Endometrium (tissue), 2 donors: ENCODE measurements at regions not wholly inside any gene's neighbourhood (a gene's known extent, or its start where the extent isn't known, plus 50 kb on each side); places are given as distances from the start of the nearest gene placed in this dataset.

Experiments
- FAIRE-seq: peaks from 2 replicates; lab custom pipeline; 2012; peaks lifted over from hg19 to GRCh38; lab: Jason Lieb, UNC
- donor health status: control.
- donor health status: control.

DNA sequence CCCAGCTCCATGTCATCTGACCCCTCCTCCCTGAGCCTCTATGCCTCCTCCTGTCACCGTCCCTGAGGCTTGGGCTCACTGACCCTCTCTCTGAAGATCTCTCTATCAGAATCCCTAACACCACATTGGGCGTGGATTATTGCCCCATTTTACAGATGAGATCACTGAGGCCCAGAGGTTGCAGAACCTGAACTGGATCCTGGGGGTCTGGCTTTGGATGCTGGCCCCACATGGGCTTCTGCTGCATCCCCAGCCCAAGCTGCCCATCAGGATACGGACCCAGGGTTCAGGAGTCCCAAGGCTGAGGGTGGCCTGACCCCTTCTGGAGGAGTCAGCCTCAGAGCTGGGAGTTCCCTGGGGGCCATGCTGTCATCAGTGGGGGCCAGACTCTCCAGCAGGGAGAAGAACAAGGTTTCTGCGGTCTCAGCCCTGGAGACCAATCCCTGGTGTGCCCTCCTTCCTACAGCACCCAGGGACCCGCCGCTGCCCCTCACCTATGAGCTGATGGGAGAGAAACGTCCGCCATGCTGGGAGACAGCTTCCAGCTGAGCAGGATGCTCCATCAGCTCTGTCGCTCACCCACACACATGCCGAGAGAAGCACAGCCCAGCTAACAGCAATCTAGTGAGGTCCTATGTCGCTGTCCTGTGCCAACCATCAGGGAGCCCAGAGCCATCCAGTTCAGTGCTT, 273.1 kb downstream of the UACA start:
- FAIRE-seq: no peak

DNA sequence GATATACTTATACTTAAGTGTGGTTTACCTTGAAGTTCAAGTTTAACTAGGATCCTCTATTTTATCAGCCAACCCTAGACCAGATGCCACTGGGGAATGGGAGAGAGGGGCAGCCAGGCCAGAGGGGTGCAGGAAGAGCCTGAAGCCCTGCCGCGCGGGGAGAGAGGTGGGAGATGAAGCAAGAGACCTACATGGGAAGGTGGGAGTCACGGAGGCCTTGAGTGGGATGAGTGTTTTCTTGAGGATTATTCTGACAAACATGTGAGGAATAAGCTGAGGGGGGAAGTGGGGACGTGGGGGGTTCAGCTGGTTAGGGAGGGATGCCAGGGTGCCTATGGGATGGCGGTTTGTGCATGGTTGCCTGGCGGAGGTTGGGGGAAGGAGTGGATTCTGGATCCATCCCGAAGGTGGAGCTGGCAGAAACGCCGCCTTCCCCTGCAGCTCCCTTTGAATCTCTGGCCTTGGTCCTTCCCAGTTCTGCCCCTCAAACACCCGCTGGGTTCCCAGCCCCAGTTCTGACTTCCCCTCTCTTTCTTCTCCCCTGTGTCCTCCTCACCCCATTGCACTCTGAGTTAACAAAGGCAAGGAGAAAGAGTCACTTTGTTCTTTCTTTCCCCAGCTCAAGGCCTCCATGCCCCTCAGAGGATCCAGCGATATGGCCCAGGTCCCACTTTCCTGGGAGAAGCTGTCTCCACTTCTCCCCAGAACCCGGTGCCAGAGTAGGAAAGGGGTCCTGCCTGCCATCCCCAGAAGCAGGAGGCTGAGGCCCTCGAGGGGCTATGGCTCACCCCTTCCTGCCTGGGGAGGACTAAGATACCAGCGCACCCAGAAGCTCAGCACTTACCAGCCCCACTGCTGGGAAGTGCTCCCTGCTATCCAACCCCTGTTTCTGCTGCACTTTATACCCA, 274.2 kb downstream of the UACA start:
- FAIRE-seq: no peak

DNA sequence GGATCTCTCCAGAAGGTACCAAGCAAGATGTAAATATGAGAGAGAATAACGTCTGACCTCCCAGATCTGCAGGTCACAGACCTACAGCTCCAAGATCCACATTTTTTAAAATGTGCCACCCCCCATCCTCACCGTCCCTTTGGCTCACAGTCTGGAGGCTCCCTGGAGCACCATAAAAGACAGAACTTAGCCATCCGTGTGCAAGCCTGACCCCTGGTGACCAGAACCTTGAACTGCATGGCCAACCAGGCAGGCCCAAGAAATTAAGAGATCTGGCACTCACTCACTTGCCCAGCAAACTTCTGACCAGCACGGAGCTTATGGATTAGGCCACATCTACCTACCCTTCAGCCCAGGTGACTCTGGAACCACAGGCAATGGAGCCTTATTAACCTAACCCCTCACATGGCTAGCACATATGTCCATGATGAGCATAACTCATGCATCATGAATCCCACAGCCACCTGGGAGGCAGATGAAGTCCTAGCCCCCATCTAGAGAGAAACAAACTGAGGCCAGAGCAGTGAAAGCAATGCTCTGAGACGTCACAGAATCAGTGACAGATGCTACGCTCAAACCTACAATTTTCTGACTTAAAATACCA, 275.3 kb downstream of the UACA start:
- no peak for FAIRE-seq

DNA sequence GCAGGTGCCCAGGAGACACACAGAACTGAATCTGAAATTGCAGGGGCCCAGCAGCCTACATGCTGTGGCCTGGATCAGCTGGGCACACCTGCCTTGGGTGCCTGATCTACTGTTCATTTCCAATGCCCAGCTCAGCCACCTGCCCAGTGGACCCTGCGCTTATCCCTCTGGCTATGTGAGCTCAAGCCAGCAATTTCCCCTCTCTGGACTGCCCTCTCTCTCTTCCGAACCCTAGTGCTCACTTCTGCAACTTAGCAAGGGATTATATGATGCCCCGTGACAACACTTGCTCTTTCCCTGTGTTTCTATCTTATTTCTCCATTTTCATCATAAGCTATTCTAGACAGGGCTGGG, 276.0 kb downstream of the UACA start:
- no peak for FAIRE-seq

DNA sequence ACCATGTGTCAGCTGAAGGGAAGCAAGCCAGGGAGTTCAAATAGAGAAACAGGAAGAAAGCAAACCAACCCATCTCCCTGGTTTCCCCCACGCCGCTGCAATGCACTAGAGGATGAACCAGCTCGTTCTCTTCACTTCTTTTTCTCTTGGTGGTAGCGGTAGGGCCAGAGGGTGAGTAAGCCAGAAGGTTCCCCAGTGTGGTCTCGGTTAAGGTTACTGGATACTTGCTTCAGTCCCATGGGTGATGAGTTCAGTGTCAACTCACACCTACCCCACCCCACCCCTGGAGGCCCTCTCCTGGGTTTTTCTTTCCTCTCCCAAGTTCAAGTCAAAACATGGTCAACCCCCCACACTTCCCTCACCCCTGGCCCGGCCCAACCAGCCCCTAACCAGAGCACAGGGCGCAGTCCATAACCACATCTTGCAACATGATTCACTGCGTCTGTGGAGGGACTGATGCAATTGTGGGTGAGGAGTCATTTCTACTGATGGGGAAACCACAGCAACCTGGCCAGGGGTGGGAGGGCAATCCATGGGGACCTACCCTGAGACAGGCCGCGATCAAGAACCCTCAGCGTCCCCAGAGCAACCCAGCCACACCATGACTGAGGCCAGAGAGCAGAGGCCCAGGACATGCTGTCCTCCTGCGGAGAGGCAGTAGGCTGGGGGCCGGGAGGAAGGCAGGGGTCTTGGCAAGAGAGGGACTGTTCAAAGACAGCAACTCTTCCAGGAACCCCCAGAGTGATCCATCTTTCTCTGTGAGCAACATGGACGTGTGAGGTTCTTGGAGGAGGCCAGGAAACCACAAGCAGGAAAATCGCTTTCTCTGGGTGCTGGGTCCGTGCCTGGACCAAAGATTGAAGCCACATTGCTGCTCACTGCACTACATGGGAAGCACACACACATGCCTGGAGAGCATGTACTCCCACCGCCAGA, 276.6 kb downstream of the UACA start:
- no peak for FAIRE-seq

DNA sequence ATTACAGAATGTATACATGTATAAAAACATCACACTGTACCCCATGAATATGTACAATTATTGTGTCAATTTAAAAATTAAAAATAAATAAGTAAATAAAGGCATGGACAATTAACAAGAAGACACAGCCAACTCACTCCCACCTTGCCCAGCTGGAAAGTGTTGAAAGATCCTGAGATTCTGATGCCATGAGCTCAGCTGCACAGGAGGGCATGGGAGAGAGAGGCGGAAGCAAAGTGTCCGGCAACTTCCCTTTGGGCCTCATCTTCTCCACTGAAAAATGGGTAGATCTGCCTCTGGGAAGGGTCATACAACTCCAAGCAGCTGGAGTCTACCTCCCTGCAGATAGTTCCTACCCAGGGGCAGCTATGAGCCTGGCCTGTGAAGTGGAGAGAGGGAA, 277.3 kb downstream of the UACA start:
- no peak for FAIRE-seq

DNA sequence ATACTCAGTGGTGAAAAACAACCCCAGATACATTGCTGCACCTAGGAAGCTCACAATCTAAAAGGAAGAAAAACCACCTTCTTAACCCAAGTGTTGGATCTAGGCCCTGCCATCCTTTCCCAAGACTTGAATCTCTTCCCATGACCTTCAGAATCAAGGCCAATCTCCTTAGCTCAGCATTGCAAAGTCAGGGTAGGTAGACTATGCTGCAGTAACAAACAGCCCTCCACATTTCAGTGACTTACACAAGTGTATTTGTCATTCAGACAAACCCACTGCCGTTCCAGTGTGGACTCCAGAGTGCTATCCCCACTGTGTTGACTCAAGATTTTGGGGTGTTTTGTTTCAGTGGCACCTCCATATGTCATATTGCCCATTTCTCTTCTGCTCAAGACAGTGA, 278.4 kb downstream of the UACA start:
- FAIRE-seq: no peak

DNA sequence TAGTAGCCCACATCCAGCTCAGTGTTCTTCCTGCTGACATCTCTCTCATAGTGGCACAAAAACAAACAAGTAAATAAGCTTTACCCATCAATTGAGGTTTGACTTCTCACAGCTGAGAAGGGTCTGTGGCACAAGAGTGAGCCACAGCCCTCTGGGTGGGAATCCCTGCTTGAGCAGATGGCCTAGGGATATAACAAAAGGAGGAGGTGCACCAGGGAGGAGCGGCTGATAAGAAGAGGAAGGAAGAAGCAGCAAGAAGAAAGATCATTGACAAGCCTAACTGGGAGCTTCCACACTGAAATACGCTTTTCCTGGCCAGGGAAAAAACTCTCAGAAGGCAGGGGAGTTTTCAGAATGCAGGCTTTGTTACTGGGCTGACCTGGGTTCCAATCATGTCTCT, 279.8 kb downstream of the UACA start:
- FAIRE-seq: no peak

DNA sequence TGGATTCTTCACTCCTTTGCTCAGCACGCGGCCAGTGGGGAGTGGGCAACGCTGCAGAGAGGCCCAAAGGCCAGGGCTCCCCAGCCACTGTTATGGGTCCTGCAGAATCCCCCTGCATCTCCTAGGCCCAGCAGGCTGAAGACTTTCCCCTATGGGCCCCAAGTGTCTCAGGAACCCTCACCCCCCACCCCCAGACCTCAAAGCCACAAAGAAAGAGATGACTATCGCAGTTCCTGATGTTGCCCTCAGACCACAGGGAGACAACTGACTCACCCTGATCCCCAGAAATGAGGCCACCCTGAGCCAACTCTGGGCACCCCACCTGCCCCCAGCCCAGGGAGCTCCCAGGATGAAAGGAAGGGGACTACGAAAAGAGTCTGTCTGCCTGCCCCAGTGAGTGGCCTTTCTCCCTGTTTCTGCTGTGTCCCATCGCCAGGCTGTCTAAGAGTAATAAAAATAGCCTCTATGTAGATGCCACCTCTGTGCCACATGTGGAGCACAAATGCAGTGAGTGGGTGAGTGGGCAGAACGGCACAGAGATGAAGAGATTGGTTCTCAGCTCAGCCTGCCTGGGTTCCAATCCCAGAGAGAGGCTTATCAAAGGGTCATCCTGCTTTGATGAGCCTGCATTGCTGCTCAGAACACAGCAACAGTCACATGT, 283.0 kb downstream of the UACA start:
- FAIRE-seq: no peak

DNA sequence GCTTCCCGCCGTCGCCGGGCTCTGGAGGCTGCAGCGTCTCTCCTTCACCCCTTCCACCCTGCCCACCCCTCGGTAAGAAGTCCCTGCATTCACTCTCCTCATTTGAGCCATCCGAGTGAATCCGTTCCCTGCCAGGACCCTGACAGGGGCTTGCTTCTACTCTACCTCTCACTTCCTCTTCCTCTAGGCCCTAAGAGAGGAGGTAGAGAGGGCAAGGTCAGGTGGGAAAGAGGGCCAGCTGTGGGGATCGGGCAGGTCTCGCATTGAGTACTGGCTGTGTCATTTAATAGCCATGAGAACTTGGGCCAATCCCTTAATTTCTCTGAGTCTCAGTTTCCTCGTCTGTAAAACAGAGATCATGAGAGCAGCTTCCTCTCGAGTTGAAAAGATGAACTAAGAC, 283.6 kb downstream of the UACA start:
- FAIRE-seq: no peak

DNA sequence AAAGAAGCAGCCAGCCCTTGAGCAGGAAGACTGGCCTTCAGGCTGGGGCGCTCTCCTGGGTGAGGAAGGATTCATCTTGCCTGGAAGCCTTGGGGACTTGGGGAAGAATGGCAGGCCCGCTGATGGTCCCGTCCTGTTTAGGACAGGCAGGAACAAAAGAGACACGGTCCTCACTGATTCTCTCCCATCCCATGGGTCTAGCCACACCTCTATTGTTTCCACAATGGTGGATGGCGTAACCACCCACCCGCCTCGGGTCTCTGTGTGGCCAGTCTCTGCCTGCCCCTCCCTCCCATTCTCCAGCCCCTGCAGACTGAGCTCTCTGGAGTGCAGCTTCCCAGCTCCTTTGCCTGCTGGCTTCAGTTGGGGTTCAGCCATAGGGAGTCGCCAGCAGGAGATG, 284.3 kb downstream of the UACA start:
- FAIRE-seq: no peak

DNA sequence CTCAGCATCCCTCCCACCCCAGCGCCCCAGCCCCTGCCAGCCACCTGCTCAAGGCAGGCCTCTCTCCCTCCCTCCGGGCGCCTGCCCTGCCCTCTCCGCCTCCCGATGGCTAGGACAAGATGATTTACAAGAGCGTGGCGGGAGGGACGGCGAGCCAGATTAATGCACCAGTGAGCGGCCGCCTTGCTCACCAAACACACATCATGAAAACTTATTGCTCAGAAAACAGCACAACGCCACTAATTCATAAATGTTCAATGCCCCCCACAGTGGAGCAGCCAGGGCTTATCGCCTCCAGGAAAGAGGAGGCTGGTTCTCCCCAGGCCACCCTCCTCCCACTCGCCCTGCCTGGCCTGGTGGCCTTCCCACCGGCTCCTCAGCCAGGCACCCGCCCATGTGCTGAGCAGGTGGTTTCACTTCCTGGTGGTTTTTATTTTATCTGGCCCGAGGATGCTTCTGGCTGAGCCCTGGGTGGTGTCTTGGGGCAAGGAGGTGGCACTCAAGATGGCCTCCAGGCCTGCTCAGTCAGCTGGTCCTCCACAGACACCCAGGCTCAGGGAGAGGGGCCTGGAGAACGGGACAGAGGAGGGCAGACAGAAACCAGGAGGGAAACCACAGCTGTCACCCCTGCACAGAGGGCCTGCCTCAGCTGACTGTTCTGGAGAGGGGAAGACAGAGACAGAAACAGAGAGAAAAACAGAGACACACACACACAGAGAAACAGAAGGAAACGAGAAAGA, 284.9 kb downstream of the UACA start:
- no peak for FAIRE-seq

DNA sequence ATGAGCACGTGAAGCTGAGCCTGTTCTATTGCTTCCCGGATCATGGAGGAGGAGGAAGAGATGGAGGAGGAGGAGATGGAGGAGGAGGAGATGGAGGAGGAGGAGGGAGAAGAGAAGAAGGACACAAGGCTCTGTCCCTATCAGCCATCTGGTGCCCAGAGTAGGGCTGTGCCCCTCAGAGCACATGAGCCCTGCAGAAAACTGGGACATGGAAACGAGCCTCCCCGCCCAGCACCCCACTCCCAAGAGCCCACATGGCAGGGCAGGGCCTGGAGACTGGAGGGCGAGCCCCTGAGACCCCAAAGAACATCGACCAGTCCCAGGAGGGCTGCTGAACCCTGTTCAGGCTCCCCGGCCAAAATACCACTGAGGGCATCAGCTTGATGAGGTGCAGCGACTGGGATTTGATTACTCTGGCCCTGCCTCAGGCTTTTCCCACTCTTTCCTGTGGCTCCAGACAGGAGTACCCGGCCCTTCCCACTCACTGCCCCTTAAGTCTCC, 285.6 kb downstream of the UACA start:
- FAIRE-seq: no peak

DNA sequence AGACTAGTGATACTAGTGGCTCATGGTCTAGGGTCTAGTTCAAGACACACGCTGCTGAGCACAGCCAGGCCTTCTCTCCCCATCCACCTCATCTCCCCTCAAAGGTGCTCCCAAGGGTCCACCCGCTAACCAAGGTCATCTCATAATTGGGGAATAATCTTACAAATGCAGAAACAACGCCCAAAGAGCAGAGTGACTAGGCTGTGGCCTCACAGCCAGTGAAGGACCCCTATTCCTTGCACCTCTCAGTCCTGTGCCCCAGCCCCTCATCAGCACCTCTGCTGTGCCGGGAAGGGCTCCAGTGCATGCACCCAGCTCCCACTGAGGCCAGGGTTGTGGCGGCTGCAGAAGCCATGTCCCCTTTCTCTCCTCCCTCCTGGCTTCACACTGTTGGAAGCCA, 286.9 kb downstream of the UACA start:
- no peak for FAIRE-seq

DNA sequence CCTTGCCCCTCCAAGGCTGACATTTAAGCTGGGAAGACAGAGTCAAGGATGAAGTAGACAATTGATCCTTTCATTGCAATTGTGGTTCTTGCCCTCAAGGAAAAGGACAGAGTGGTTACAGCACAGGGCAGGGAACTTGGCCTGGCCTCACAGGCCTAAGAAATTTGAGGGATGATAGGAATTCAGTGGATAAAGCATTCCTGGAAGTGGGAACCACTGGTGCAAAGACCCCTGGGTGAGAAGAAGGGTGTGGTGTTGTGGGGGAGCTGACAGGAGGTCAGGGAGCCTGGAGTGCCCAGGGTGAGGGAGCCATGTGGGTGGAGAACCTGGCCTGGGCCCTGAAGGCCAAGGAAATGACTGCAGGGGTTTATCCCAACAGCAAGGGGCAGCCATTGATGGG, 287.4 kb downstream of the UACA start:
- FAIRE-seq: no peak

DNA sequence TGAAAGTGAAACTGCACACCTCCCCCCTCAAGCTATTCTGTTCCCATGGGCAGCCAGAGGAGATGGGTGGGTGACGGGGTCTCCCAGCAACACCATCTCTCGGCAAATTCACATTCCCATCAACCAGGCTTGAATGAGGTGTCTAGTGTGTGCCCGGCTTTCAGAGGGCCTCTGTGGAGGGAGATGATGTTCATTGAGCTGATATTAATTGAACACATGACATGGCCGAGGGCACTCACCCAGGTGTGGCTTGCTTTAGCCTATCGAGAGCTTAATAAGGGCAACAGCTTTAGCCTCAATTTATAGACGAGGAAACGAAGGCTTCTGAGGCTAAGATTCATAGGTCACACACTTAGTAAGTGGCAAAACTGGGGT, 288.0 kb downstream of the UACA start:
- no peak for FAIRE-seq

DNA sequence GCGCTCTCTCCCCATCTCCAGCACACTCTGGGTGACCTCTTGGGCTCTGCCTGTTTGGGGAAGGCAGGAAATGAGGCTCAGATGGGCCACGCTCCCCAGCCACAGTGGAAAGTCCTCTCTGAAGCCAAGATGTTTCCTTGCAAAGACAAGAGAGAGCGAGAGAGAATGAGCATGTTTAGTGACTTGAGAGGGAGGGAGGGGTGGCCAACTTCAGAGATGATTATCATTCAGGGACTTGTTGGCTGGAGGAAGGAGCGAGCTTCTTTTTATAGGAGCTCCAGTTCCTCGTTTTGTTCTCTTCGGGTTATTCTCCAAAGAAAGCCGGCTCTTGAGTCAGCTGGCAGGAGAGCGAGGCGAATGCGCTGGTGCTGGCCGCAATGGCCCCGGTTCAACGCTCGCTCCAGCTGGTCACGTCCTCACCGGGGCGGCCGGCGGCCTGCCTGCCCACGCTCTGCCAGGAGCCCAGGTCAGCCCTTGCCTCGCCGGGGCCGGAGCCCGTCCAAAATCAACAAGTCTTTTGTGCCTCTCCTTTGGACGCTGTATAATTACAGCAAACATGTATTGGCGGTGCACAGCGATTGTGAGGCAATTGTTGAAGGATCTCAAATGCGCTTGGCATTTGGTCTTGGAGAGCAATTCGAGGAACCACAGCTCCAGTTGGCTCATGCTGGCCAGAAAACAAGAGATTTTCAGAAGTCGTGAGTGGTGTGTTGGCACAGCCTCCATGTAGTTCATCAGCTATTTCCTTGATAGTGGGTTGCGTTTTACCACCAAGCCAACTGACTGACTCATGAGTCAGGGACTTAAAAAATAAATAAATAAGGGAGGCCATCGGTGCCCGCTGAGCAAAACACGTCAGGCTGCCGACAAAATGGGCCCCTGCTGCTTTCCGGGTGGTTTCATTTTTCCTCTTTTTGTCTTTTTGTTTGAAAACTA, 288.6 kb downstream of the UACA start:
- no peak for FAIRE-seq

DNA sequence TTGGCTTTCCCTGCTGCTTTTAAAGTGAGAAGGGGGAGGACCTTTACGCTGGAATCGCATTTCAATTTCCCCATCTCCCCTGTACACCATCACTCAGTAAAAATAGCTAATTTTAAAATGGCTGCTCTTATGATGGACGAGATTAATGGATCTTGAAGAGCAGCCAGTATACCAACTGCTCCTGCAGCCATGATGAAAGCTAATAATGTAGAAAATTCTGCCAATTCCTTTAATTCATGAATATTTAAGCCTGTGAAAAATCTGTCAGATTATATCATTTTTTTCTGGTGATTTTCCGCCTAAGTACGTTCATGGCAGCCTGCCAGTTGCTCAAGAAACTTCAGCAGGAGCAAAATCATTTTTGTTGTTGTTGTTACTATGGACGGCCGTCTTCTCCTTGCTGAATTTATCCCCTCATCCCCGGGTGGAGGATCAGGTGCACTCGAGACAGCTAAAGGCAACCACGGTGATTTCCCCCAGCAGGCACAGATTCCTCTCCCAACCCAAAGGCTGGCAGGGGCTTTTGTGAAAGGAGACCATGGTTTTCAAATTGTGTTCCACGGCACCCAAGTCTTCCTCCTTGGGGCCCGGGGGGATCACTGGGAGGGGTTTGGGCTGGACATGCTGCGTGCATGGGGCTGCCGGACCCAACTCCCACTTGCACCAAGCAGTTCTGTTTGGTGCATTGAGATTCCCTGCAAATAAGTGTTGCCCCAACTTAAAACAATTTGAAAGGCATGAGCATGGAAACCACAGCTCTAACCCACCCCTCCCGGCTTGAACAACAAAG, 289.6 kb downstream of the UACA start:
- no peak for FAIRE-seq

DNA sequence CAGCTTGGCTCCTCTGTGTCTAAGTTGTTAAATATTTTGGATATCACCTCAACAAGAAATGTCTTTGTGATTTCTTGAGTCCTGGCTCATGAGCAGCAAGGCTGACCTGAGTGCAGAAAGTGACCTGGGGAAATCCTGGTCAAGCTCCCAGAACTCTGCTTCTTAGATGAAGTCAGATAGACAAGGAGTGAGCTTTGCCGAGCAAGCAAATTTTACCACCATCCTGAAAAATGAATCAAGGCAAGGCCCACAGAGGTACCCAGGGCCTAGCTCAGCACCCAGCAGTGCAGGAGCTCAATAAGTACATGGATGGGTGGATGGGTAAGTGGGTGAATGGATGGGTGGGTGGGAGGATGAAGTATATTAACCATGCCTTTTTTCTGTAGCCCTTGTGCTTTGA, 291.8 kb downstream of the UACA start:
- FAIRE-seq: no peak
